CD4-positive, alpha-beta T cell treated with Interleukin-15 for 4 hours (primary cell): ENCODE measurements at regions not wholly inside any gene's neighbourhood (a gene's known extent, or its start where the extent isn't known, plus 50 kb on each side); places are given as distances from the start of the nearest gene placed in this dataset.
"Not testable (repeated sequence)": the region's sequence is repeated elsewhere in the genome, so short reads cannot be mapped to it uniquely, and the experiment has no call there.

Experiments used
- DNase-seq: peaks from one replicate; pipeline ENCODE4 v3.0.0-alpha.2; 2020; ENCODE audit warnings: low spot score

DNA sequence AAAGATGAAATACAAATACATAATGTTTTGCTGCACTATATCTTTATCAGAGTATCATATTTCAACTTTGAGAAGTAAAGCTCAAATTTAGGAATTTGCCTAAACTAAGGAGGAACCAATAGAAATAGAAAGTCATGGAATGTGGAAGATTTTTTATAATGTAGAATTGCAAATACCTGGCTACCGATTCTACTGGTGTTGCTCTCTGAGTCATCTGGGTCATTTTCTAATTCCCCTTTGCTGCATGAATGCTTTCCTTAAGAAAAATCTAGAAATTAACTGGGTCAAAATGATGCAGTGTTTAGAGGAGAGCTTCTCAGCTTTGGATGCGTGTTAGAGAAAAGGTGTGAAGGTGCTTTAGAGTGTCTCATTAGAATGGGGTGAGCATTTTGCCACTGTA, 568.9 kb upstream of the ANKRD30A start:
- no peak for DNase-seq

GRCh38 chr10:36555036-36555435, 570.4 kb upstream of the ANKRD30A start:
- DNase-seq, result no peak

- DNase-seq, result no peak
These were observed 577.4 kb upstream of the ANKRD30A start for GRCh38 chr10:36547965-36548364.

DNA sequence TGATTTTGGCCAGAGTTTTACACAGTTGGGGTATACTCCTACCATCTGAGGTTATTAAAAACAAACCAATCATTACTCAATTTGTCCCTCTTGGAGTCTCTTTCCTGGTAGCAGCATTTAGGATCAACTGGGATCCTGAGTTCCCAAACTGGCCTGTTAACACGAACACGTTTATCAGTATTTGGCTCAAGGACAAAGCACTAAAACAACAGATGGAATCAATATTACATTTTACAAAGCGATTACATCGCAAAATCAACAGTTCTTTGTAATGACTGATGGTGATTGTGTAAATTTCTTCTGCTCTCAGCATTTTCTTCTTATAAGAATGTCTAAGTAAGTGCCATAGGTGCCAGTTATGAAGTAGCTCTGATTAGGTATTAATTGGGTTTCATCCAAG, 582.9 kb upstream of the ANKRD30A start:
- no peak for DNase-seq

DNA sequence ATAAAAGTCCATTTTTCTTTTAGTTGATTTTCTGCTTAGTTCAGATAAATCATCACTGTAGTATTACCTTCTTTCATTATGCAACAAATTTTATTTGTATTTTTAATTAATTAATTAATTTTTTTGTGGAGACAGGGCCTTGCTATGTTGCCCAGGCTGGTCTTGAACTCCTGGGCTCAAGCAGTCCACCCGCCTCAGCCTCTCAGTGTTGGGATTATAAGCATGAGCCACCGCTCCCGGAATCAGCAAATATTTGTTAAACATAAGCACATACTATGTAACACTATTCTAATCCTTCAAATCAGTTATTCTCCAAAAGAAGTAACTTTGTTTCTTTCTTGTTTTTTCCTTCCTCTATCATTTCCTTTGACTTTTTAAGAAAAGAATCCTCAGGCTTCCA, 584.8 kb upstream of the ANKRD30A start:
- no peak for DNase-seq

- no peak for DNase-seq
These were observed 586.3 kb upstream of the ANKRD30A start for GRCh38 chr10:36538953-36539586.

GRCh38 chr10:36534471-36535002, 590.9 kb upstream of the ANKRD30A start:
- DNase-seq, result no peak

GRCh38 chr10:36533861-36534260, 591.5 kb upstream of the ANKRD30A start:
- DNase-seq, result no peak

GRCh38 chr10:36533316-36533715, 592.1 kb upstream of the ANKRD30A start:
- no peak for DNase-seq

DNA sequence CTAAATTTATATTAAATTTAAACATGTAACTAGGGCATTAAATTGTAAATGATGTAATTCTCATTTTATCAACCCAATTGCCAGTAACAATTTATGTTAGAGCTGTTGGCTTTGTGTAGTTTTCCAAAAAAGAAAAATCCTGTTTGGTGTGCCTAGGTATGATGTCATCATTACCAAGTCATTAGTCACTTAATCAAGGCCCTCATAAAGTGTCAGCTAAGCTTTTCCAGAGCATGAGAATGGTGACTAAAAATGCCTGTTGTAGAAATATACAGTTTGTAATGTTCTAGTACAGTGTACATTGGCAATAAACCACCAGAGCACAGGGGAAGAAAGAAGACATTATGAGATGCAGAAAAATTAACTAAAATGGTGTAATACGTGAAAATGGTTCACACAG, 593.8 kb upstream of the ANKRD30A start:
- DNase-seq, result no peak

GRCh38 chr10:36526033-36526432, 599.4 kb upstream of the ANKRD30A start:
- DNase-seq, result no peak

GRCh38 chr10:36524126-36524525, 601.3 kb upstream of the ANKRD30A start:
- not testable (repeated sequence) for DNase-seq

GRCh38 chr10:36519909-36520308, 605.5 kb upstream of the ANKRD30A start:
- no peak for DNase-seq

GRCh38 chr10:36516281-36516680, 609.1 kb upstream of the ANKRD30A start:
- DNase-seq, result no peak

DNA sequence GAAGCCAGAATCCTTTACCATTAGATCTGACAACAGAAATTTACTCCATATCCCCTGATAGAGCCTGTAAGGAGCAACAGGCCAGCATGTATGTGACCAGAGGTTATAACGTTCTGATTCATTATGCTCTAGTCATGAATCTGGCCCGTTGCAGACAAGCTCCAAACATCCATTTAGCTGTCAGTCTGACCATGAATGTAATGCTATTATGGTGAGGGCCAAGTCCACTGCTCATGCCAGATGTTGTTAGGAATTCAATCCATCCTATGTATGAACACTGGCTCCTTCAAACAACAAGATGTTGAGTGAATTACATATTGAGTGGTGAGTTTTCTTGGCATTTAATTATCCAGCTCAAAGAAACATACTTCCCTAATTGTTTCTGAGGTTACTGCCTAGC, 610.1 kb upstream of the ANKRD30A start:
- DNase-seq, result no peak

GRCh38 chr10:36507715-36508114, 617.7 kb upstream of the ANKRD30A start:
- DNase-seq, result no peak

DNA sequence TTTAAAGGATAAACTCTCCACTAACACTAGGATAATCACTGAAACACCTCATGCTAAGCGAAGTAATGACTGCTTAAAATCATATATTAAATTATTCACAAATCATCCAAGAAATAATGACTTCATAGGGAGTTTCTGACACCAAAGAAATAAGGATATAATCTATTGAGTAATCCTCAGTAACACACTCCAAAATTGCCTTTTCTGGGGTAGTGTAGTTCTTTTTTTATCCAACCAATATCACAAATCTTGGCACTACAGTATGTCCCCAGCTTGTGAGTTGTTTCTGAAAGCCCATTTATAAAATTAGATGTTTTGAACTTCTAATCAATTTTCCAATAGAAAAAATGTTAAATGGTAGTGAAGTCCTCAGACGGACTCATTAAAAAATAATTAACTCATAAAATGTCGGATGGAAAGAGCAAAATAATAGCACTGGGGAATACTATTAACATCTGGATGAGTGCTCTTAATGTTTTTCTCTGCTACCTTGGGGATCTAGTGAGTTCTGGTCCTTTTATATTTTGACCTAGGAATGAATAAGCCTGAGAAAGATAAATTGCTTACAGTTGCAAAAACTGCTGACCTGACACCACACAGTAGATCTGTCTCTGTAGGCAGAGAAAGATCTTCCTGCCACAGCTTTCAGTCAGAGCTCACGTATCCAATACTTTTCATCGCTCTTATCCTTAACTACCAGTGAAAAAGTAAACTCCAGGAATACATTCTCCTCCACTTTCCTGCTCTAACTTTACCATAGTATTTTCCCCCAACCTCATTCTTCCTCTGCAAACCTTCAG, 618.5 kb upstream of the ANKRD30A start:
- no peak for DNase-seq

GRCh38 chr10:36506261-36506660, 619.1 kb upstream of the ANKRD30A start:
- no peak for DNase-seq

- DNase-seq, result no peak
These were observed 620.6 kb upstream of the ANKRD30A start for GRCh38 chr10:36504758-36505157.

- DNase-seq, result no peak
These were observed 625.1 kb upstream of the ANKRD30A start for GRCh38 chr10:36500266-36500665.

DNA sequence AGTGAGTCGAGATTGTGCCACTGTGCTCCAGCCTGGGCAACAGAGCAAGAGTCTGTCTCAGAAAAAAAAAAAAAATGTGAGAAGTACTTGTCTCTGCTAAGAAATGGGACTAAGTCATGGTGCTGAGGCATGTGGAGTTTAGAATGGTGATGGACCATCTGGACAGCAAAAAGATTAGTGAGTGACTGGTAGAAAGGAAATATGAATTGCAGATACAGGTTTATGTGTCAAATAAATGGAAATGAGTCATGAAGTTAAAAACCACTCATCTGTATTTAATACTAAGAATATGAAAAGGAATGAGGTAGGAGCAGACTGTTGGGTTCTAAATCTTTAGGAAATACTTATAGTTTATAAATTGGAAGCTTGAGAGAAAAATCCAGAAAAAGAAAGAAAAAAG, 625.7 kb upstream of the ANKRD30A start:
- DNase-seq, result no peak

GRCh38 chr10:36496758-36497157, 628.6 kb upstream of the ANKRD30A start:
- no peak for DNase-seq

DNA sequence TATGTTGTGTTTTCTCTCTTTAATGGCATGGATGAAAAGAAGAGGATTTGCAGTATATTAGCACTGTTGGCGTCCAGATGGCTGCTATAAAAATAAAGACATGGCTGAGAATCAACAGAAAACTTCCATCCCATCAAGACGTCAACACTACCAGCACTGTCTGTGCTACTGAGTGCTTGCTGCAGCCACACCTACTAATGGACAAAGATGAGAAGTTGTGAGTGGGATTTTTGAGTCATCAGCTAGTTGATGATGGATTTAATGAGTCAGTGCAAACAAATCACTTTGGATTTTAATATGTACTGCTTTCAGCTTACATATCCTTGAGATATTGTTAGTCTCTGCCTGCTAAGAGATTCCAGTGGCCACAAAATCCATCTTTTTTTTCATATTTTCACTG, 631.0 kb upstream of the ANKRD30A start:
- no peak for DNase-seq

DNA sequence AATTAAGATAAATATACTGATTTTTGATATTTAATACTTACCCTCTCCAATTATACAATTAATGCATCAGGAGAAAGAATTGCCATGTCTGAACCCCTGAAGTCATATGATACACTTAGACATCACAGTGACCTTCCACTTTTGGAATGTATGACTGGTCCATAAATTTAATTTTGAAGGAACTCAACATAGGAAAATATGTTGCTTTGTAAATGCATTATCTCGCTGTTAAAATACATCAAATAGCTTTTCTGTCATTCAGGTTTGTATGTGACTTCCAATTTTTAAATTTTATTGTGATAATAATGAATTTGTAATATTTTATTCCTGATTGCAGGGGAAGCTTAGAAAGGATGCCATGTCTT, 631.9 kb upstream of the ANKRD30A start:
- no peak for DNase-seq
